GM18907 (cell line): ENCODE measurements at regions not wholly inside any gene's neighbourhood (a gene's known extent, or its start where the extent isn't known, plus 50 kb on each side); places are given as distances from the start of the nearest gene placed in this dataset.
"Not testable (repeated sequence)": the region's sequence is repeated elsewhere in the genome, so short reads cannot be mapped to it uniquely, and the experiment has no call there.

Source experiments
- ATAC-seq: cut with Tn5 transposase; IDR thresholded peaks from one replicate; pipeline ENCODE4 v1.9.1; 2021; ENCODE audit warnings: mild to moderate bottlenecking, moderate library complexity; ENCODE audit not compliant: unreplicated experiment

DNA sequence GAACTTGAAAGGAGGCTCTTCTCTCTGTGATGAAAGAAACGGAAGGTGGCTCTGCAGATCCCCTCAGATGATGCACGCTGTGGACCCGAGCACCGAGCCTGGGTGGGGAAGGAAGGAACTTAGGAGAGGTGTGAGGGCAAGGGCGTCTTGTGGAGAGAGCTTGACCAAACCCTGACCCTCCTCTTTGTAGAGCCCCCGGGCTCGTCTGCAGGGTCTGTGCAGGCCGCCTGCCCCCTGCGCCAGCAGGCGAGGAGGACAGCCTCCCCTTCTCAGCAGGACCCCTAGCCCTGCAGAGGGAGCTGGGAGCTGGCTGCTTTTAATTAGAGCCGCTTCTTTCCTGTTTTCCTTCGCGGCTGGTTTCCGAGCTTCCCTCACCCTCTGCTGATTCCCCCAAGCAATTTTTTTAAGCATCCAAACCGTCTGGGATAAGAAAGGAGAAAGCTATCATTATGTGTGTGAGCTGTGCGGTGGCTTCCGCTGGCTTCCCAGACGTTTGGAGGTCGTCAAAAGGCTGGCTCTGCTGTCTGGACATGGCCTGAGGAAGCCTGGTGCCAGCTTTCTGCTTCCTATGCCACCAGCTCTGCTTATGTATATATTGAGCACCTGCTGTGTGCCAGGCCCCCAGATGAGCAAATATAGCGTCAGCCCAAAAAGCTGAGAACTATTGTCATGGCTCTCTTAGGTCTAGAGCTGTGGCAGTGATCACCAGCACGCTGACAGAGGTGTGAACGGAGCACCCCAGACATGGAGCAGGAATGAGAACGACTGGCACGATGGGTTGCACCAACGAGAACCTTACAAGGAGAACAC, 160.2 kb upstream of the IRF2BP2 start:
- ATAC-seq, result no peak

DNA sequence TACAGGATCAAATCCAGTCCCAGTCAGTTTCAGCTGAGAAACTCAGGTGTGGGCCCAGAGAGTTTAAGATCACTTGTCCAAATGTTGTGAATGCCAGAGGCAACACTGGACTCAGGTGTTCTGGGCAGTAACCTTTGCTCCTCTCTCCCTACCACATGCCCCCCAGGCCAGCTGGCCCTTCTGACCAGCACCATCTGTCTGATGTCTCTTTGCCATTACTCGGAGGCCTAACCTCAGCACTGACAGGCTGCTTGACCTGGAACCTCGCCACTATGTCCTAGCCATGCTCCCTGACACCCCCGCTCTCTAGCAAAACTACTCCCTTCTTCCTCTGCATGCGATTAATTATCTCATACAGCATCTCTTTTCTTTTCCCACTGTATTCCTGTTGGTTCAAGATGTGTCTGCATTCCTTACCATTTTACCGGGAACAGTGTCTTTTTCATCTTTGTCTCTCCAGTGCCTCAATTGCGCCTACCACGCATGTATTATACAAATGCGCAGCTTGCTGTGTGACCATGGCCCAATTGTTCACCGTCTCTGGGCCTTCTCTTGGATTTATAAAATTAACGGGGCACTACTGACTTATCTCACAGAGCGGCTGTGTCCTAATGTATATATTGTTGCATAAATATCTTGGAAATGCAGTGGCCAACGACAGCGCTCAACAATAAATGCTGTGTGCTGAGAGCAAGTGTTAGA, 159.5 kb upstream of the IRF2BP2 start:
- ATAC-seq, result no peak

DNA sequence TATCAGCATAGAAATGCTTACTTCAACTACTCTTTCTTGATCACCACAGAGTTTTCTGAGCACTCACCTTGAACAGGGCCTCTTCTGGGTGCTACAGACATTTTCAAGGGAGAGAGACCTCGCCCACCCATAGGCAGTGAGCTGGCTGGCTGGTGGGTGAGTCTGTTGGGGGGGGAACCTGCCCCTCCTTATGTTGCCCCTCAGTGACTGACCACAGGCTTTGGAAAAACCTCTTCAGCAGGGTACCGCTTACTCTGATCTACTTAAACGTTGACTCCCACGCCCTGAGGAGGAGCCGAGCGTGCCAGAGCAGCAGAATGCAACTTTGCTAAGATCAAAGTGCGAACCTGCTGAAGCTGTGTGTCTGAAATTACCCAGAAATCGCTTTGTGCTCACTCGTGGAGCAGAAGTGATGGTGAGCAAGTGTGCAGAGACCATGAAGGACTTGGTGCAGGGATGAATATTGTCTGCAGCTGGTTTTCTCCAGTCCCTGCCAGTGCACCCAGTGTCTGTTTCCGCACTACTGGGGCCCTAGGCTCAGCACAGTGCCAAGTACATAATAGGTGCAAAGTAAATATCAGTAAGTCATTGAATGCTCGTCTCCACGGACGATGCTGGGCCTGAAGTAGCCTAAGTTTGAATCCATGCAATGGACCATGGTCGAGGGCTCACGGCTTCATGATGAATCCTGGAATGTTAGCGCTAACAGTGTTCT, 158.7 kb upstream of the IRF2BP2 start:
- ATAC-seq, result no peak

DNA sequence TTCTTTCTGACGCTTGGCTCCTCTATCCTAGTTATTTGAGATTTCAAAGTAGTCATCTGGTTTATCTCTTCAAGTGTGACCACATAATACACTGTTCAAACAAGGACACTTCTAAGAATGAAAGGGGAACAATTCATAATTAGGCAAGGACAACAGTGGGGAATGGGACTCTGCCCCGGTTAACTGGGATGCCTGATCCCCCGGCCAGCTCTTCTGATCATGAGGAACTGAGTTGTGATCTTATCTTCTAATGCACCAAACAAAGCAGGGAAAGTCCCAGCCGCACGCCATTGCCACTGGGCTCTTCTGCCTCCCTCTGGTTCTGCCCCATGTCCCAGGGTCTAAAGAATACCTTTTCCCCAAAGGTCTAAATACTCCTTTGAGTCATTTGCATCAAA, 158.2 kb upstream of the IRF2BP2 start:
- no peak for ATAC-seq

DNA sequence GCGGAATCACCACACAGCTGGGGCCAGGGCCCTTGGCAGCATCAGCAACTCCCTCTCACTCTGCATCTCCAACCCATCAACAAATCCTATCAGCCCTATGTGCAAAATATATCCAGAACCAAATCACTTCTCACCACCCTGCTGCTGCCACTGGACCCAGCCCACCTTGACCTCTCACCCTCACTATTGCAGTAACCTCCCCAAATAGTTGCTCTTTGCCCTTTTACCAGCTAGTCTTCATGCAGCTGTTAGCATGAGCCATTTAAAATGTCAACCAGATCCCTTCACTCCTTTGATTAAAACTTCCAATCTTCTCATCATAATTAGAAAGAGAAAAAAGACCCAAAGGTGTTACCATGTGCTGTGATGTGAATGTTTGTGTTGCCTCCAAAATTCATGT, 155.7 kb upstream of the IRF2BP2 start:
- ATAC-seq, result no peak

DNA sequence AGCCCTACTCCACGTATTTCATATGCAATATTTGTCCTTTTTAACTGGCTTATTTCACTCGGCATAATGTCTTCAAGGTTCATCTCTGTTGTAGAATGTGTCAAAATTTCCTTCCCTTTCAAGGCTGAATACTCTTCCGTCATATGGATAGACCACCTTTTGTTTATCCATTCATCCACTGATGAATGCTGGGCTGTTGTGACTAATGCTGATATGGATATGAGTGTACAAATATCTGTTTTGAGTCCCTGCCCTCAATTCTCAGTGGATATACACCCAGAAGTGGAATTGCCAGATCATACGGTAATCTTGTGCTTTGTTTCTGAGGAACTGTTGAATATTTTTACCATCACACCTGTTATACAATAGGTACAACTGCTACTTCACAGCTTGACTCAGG, 155.2 kb upstream of the IRF2BP2 start:
- ATAC-seq, result no peak

DNA sequence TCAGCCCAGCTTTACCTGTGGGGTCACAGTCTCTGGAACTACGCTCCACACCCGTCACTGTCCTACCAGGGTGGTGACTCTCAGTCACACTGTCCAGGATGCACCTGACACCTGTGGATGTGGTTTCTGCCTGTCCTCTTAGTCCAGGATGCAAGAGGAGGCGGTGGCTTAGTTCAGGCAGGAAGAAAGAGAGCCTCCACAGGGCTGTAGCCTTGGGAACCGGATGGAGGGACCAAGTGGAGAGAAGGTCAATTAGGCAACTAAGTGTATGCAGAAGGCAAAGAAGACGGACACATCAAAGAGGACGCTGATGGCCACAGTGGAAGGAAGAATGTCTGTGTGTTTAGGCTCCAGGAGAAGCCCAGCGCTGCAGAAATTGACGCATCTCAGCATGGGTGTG, 153.9 kb upstream of the IRF2BP2 start:
- no peak for ATAC-seq

DNA sequence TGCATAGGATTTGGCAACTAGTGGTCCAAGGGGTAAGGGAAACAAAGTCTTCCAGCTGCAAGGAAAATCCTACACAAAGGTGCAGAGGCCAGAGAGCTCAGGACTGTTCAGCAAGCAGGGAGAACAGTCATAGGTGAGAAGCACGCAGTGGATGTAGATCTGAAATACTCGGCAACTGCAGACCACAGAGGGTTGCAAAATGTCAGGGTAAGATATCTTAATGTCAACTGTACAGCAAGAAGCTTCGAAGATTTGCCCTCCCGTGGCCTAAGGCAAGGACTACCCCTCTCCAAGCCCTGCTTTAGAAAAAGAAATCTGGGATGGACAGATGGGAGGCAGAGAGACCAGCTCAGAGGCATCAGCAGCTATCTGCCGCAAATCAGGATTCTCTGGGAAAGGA, 153.4 kb upstream of the IRF2BP2 start:
- no peak for ATAC-seq

DNA sequence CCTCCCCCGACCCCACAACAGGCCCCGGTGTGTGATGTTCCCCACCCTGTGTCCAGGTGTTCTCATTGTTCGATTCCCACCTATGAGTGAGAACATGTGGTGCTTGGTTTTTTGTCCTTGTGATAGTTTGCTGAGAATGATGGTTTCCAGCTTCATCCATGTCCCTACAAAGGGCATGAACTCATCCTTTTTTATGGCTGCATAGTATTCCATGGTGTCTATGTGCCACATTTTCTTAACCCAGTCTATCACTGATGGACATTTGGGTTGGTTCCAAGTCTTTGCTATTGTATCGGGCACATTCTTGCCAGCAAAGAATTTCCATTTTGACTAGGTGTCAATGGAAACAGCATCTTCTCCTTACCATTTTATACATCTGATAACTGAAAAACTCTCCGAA, 152.1 kb upstream of the IRF2BP2 start:
- not testable (repeated sequence) for ATAC-seq

DNA sequence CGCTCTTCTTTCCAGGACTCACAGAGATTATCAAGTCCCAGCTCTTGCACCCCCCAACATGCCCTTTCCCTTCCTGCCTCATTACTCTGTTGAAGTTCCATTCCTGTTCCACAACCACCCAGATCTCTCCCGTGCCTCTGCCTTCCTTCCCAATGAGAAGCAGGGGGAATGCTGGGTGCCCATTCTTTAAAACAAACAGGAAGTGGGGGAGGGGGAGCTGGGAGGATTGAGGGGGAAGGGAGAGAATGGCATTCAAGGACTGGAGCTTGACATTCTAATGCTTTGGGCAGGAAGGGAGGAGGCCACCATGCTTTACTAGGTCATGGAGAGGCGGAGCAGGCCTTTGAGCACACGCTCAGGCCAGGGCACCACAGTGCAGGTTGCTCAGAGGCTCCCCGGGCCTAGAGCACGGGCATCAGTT, 150.3 kb upstream of the IRF2BP2 start:
- ATAC-seq, result no peak

DNA sequence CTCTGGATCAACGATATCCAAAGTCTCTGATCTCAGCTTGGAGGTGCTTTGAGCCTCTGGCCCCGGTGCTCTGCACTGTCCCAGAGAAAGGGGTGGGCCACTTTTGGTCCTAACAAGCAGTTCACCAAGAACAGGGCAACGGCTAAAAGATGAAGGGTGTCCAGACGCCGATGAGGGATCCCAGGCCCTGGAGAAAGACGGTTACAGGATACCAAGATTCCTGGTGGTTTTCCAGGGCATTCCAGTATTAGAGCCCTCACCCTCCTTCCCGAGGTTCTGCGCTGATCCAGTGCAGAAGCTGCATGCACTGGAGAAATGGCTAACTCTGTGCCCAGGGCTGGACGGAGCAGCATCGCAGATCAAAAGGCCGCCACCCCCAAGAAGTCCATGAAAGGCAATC, 149.9 kb upstream of the IRF2BP2 start:
- no peak for ATAC-seq

DNA sequence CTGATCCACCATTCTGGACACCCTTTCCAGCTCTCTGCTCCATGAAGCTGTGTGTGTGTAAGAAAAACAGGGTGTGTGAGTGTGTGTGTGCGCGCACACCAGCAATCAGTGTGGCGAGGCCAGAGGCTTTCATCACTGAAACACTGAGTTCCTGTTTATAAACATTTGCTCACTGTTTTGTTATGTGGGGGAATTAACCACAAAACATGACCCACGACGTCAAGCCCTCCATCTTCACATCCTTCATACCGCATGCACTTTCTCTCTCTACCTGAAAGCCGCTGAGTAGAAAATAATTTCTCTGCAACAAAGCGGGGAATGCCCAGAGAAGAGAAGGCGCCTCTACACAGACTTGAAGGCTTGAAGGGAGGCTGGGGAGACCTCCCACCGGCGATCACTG, 148.9 kb upstream of the IRF2BP2 start:
- ATAC-seq, result no peak

DNA sequence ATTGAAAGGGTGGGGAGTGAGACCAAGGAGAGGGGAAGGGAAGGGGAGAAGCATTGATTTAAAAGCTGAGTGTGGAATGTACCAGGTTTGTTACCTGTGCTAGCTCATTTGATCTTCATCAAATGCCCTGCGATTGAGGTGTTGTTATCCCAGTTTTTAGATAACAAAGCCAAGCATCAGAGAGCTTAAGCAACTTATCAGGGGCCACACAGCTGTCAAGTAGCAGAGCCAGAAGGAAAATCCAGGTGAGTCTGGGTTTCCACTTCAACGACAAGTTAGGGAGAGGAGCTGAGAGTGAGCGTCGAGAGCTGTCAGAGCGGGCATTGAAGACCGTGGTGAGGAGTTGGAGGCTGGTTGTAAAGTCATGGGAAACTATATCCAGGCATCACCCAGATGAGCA, 146.9 kb upstream of the IRF2BP2 start:
- no peak for ATAC-seq

DNA sequence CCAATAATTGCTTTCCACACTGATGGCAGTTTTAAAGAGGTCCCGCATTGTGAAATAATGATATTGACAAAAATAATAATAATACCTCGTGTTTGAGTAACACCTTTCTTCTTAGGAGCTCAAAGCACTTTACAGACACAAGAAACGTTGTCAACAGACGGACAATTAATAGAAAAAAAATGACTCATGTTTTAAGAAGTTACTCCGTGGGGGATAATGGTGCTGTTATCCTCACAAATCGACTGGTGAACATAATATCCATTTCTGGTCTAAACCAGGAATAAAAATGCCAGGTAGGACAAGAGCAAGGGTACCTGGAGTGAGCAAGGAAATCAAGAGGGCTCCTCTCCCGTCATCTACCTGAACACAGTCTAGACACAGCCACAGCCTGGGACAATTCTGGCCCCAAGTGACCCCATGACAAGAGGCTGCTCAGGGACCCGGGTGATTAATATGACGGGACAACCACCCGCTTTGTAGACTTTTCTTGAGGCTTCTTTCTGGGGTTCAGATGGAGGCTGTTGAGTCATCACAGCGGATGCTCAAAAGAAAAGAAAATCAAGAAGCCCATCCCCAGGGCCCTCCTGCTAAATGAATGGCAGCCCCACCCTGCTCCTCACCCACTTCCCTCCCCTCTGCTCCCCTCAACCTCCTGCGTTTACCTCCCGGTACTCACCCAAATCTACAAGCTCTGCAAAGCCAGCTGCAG, 146.2 kb upstream of the IRF2BP2 start:
- ATAC-seq, result no peak

DNA sequence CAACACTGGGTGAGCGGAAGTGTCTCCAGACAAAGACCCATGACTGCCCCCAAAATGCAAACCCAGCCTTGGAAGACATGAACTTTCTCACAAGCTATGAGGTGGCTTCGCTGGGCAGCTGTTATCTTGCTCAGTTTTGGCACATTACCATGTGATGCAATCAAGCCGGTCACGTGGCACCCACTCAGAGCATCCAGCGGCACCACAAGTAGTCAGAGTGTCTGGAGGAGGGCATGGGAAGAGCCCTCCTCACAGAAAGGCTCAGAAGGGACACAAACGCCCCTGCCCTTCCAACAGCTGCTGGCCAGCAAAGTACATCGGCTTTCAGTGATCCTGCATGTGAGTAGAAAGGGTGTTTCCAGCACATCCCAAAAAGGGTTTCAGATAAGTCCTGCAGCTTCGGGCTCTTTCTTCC, 145.5 kb upstream of the IRF2BP2 start:
- ATAC-seq, result no peak

DNA sequence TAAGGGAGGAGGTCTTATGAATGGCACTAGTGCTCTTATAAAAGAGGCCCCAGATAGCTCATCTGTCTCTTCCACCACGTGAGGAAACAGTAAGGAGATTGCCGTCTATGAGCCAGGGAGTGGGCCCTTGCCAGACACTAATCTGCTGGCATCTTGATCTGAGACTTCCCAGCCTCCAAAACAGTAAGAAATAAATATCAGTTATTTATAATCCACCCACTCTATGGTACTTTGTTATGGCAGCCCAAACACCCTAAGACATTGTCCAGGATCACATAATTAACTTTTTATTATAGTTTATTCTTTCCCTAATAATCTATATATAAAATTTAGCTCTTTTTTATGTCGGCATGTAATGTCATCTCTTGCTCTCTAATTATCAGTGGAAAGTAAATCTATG, 144.0 kb upstream of the IRF2BP2 start:
- no peak for ATAC-seq

DNA sequence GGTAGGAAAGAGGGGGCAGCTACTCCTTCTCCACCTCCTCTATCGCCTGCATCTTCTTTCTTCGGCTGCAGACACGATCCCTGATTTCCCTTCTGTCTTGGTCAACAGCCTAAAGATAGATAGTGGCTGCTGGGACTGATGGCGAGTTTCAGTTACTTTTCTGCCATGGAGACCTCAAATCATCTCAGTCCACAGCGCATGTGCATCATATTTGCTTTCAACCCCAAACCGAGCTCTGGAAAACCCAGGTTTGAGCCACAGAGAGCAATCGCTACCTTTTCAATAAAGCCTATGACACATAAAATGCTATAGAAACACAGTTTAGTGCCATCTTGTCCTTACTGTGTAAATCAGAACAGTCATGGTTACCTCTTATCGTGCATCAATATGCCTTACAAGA, 142.9 kb upstream of the IRF2BP2 start:
- ATAC-seq, result no peak

DNA sequence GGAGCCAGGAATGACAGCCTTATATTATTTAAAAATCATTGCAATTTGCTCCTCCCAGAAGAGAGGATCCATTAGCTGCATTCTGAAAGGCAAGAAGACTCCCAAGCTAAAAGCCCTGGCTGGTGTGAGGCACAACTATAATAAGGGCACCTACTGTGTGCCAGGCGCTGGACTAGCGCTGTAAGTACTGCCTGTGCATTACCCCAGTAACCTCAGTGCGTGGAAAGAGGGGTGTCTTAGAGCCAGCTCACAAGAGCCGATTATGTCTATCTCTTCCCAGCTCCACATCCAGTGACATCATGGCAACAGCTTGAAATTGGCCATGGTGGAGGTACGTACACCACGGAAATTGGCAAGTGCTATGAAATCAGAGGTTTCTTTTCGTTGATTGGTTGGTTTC, 141.7 kb upstream of the IRF2BP2 start:
- no peak for ATAC-seq

DNA sequence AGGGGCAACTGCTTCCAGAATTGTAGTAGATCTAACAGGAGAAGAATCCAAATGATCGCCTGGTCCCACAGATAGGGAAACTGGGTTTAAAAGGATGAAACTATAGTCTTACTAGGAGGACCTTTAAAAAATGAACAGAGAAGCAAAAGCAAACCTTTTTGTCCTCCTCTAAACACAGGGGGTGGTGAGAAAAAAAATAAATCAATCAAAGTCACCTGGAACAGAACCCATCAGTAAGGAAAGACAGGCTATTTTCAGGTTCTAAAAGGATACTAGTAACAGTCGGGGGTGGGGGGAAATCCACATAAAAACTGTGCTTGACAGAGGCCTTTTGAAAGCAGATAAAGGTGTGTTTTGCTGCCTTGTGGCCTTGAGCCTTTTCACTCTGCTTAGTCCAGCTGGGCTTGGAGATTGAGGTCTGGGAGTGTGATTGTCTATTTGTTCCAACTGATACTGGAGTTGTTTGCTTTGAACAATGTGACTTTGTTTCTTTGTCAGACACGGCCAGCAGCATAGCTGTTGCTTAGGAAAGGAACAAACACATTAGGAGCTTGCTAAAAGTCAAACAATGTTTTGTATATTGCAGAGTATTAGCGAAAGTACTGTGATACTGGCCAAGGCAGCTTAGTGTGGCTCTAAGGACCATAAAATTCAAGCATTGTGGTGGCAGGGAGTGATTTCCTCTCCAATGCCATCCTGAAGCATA, 141.1 kb upstream of the IRF2BP2 start:
- ATAC-seq, result no peak

DNA sequence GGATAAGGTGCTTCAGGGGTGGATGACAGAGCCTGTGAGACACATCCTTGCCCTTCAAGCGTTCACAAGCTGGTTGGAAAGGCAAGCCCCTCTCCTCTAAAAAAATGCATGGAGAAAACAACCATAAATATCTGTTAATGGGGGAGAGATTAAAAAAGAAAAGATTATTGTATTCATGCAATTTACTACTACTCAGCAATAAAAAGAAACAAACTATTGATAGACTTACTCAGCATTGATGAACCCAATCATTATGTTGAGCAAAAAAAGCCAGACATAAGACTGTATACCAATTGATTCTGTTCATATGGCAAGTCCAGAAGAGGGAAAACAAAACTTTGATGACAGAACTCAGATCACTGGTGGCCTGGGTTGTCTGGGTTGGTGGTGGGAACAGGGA, 138.7 kb upstream of the IRF2BP2 start:
- no peak for ATAC-seq

DNA sequence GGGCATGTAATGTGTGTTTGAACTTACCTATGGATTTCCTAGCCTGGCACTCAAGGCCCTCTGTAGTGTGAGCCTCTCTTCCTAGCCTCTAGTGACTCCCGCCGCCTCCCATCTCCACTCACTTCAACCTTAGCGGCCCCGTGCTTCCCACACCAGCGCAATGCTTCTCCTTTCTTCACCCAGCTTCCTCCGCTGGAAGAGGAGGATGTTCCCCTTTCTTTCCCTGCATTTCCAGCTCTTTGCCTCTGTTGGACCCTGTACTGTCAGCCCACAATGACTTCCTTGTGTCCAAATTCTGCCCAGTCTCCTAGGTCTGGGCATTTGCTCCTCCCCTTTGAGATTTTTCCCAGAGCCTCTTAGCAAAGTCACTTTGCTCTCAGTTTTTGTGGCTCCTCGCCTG, 138.1 kb upstream of the IRF2BP2 start:
- no peak for ATAC-seq
